ENCODE measurements at regions not wholly inside any gene's neighbourhood (a gene's known extent, or its start where the extent isn't known, plus 50 kb on each side); places are given as distances from the start of the nearest gene placed in this dataset.

GRCh38 chr21:17334484-17334883 is 178.4 kb upstream of the CXADR start:
- no peak for TF ChIP-seq ZFX (IDR thresholded peaks at IDR 0.05)
- TF ChIP-seq CTCF (conservative IDR thresholded peaks at IDR 0.05), result no peak
- H3K27ac ChIP-seq, result no peak overlapping the region

DNA sequence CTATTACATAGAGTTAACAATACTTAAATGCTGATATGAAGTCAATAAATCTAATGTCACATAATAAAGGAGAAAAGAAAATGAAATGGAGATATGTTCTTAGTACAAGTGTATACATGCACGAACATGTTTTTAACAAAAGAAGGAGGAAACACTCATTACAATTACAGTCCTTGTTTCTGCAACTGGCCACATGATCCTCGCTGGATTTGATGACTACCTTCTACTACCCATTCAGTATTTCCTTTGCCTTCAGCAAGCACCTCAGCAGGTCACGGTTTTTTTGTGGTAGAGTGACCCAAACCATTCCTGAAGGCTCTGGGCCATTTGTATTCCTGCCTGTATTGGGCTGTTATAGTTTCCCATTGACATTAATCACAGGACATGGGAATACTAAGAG is 172.8 kb upstream of the CXADR start:
- H3K27ac ChIP-seq, result no peak overlapping the region
- TF ChIP-seq CTCF (conservative IDR thresholded peaks at IDR 0.05), result no peak
- TF ChIP-seq ZFX (IDR thresholded peaks at IDR 0.05), result no peak

DNA sequence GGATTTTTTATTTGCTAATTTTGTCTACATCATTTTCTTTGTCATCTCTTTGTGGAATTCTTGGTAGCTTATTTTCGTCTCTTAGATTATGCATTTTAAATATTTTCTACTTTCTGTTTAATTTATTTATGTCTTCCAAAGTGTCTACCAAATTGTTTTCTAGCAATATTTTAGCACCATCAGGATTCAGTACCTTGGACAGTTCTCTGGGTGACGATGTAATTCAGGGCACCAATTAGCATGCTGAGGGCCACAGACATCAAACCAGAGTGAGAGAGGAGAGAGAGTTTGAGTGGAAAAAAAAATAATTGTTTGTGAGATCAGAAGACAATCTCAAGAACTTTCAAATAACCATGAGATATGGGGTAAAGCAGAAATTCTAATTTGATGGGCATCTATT is 169.8 kb upstream of the CXADR start:
- no peak overlapping the region for H3K27ac ChIP-seq
- TF ChIP-seq CTCF (conservative IDR thresholded peaks at IDR 0.05) (no peak), ZFX (IDR thresholded peaks at IDR 0.05) (no peak)

- H3K27ac ChIP-seq, result no peak overlapping the region
- TF ChIP-seq CTCF (conservative IDR thresholded peaks at IDR 0.05) (no peak), ZFX (IDR thresholded peaks at IDR 0.05) (no peak)
These were observed 164.5 kb upstream of the CXADR start for GRCh38 chr21:17348357-17348756.

- no peak for TF ChIP-seq CTCF (conservative IDR thresholded peaks at IDR 0.05)
- H3K27ac ChIP-seq, result no peak overlapping the region
These were observed 164.0 kb upstream of the CXADR start for GRCh38 chr21:17348849-17349248.

DNA sequence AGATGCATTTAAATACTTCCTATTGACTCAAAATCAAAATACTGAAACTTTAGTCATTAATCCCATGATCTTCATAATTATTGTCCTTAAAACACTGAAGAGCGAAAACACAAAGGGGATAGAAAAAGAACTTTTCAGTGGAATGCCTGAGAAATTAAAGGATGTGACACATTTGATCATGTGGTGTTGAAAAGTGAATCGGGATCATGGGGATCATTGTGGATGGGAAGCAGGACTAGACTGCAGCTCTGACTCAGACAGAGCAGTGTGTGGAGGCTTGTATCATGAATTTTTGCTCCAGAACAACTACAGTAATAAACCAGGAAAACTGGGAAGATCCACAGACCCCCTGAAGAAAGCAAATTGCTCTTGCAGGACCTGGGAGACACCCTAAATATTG is 161.1 kb upstream of the CXADR start:
- no peak for TF ChIP-seq ZFX (IDR thresholded peaks at IDR 0.05)
- no peak for TF ChIP-seq CTCF (conservative IDR thresholded peaks at IDR 0.05)
- H3K27ac ChIP-seq, result no peak overlapping the region

GRCh38 chr21:17352996-17353655 is 159.7 kb upstream of the CXADR start:
- no peak for TF ChIP-seq ZFX (IDR thresholded peaks at IDR 0.05)
- no peak for TF ChIP-seq CTCF (conservative IDR thresholded peaks at IDR 0.05)
- no peak overlapping the region for H3K27ac ChIP-seq

Data from C4-2B (cell line).